ENCODE measurements at regions not wholly inside any gene's neighbourhood (a gene's known extent, or its start where the extent isn't known, plus 50 kb on each side); places are given as distances from the start of the nearest gene placed in this dataset.

- TF ChIP-seq, protein P1, sequence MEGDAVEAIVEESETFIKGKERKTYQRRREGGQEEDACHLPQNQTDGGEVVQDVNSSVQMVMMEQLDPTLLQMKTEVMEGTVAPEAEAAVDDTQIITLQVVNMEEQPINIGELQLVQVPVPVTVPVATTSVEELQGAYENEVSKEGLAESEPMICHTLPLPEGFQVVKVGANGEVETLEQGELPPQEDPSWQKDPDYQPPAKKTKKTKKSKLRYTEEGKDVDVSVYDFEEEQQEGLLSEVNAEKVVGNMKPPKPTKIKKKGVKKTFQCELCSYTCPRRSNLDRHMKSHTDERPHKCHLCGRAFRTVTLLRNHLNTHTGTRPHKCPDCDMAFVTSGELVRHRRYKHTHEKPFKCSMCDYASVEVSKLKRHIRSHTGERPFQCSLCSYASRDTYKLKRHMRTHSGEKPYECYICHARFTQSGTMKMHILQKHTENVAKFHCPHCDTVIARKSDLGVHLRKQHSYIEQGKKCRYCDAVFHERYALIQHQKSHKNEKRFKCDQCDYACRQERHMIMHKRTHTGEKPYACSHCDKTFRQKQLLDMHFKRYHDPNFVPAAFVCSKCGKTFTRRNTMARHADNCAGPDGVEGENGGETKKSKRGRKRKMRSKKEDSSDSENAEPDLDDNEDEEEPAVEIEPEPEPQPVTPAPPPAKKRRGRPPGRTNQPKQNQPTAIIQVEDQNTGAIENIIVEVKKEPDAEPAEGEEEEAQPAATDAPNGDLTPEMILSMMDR (IDR thresholded peaks at IDR 0.05; ENCODE audit: low read depth, low read length, poor library complexity, severe bottlenecking), result no peak
- TF ChIP-seq EZH2phosphoT487 (IDR thresholded peaks at IDR 0.05; ENCODE audit: borderline replicate concordance, low read length), result no peak
Measured at GRCh38 chr1:4944072-4944471, 289.7 kb downstream of the AJAP1 start.

All from DOHH2 (cell line).